ENCODE measurements at regions not wholly inside any gene's neighbourhood (a gene's known extent, or its start where the extent isn't known, plus 50 kb on each side); places are given as distances from the start of the nearest gene placed in this dataset.

DNA sequence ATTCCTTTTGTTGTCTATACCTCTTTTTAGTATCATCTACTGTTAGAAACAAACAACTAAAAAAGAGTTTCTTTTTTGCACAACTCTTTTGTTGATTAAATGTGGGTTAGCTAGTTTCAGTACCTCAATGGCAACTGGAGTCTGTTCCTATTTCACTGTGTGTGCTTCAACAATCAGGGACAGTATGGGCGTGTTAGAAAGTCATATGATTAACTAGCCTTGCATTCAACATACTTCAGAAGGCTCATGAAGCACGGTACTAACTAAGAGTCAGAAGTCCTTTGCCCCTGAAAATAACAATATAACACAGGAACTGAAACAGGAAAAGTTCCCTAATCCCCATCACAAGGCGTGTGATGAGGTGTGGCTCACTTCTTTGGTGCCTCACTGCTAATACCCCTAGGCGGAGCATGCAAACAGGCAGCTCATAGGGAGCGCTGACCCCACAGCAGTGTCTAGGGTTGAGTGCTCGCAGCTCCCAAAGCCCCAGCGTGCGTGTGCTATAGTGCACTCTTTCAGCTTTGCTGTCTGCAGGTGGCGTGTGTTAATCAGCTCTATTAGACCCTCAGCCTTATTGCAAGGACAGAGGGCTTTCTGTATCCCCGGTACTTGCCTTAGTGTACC lies 203.1 kb upstream of the NDST3 start:
- no peak for TF ChIP-seq POLR2A (IDR thresholded peaks at IDR 0.05)
- TF ChIP-seq CTCF (IDR thresholded peaks at IDR 0.05 in 4 of 5, conservative IDR thresholded peaks at IDR 0.05 in 1 of 5), result no peak

Data from gastrocnemius medialis (tissue), 4 donors.